B cell (primary cell): ENCODE measurements at regions not wholly inside any gene's neighbourhood (a gene's known extent, or its start where the extent isn't known, plus 50 kb on each side); places are given as distances from the start of the nearest gene placed in this dataset.

Experiments used
- ATAC-seq: fragments of 200-7000 bp; cut with Tn5 transposase; one replicate; pipeline ENCODE4 v1.10.0; 2021; ENCODE audit warnings: low read depth, mild to moderate bottlenecking, moderate number of reproducible peaks, moderate library complexity
- CTCF ChIA-PET: fragments of 350-600 bp; sonication (Branson Sonifier 250); formaldehyde crosslinking; loops from one replicate; lab custom pipeline; 2021; ENCODE audit warnings: antibody characterized with exemption, inconsistent platforms; lab: Charles Lee
- POLR2A ChIA-PET: fragments of 350-600 bp; sonication (Branson Sonifier 250); formaldehyde crosslinking; loops from one replicate; lab custom pipeline; 2021; ENCODE audit warnings: antibody characterized with exemption; lab: Charles Lee
- DNase-seq: peaks from one replicate; pipeline ENCODE4 v3.0.0; 2013
- H2AFZ ChIP-seq: 2 replicates; pipeline ENCODE4 v1.6.1; 2012; ENCODE audit warnings: mild to moderate bottlenecking, low read depth, low read length; ENCODE audit not compliant: insufficient read depth, poor library complexity, severe bottlenecking
- H3K27ac ChIP-seq, 2 donors: 1 replicate in 1 of 2; 2 replicates in 1 of 2; pipeline ENCODE4 v1.5.1; 2012 to 2013; ENCODE audit warnings: low read length in 2 of 2, mild to moderate bottlenecking in 2 of 2, moderate library complexity in 1 of 2
- H3K27me3 ChIP-seq, 4 experiments: fragments of 200-600 bp in 1 of 4; sonication (generic) in 1 of 4; replicated peaks in 1 of 4; 1 replicate in 2 of 4; 2 replicates in 2 of 4; pipeline versions ENCODE4 v1.6.1 to v1.7.0; 2013 to 2016; ENCODE audit warnings: low read length in 3 of 4, mild to moderate bottlenecking in 2 of 4, mixed read lengths in 1 of 4, moderate library complexity in 1 of 4; ENCODE audit not compliant: insufficient read depth in 4 of 4, control insufficient read depth in 3 of 4; ENCODE audit errors: control extremely low read depth in 1 of 4
- H3K36me3 ChIP-seq, 2 experiments: replicated peaks in 1 of 2; 1 replicate in 1 of 2; 2 replicates in 1 of 2; pipeline versions ENCODE4 v1.6.1 to v1.7.1; 2013; ENCODE audit warnings: low read length in 1 of 2; ENCODE audit not compliant: insufficient read depth in 2 of 2, control insufficient read depth in 1 of 2; ENCODE audit errors: control extremely low read depth in 1 of 2, extremely low read depth in 1 of 2
- H3K4me1 ChIP-seq, 2 donors: fragments of 200-600 bp in 1 of 2; sonication (generic) in 1 of 2; 1 replicate in 1 of 2; 2 replicates in 1 of 2; pipeline versions ENCODE4 v1.5.1 to v1.6.1; 2013 to 2017; ENCODE audit warnings: low read length in 2 of 2; ENCODE audit not compliant: control insufficient read depth in 2 of 2, insufficient read depth in 2 of 2
- H3K4me2 ChIP-seq: replicated peaks from 2 replicates; pipeline ENCODE3; 2012; ENCODE audit warnings: mild to moderate bottlenecking, low read depth, low read length; ENCODE audit not compliant: poor library complexity, severe bottlenecking
- H3K4me3 ChIP-seq, 5 experiments: fragments of 200-600 bp in 1 of 5; sonication (generic) in 1 of 5; 1 replicate in 3 of 5; 2 replicates in 2 of 5; pipeline versions ENCODE4 v1.5.1 to v1.7.0; 2011 to 2016; ENCODE audit warnings: low read length in 4 of 5, mild to moderate bottlenecking in 4 of 5, low read depth in 2 of 5, control low read depth in 1 of 5, moderate library complexity in 1 of 5; ENCODE audit not compliant: insufficient read depth in 1 of 5; ENCODE audit errors: control extremely low read depth in 1 of 5, extremely low read depth in 1 of 5
- H3K79me2 ChIP-seq: fragments of 200-600 bp; sonication (generic); one replicate; pipeline ENCODE4 v1.6.0; 2016; ENCODE audit warnings: low read length; ENCODE audit not compliant: control insufficient read depth, insufficient read depth
- H3K9ac ChIP-seq: fragments of 200-600 bp; sonication (generic); 2 replicates; pipeline ENCODE4 v1.6.1; 2017; ENCODE audit warnings: mild to moderate bottlenecking, low read length, moderate library complexity
- H3K9me3 ChIP-seq, 3 donors: one replicate each; pipeline versions ENCODE4 v1.6.1 to v1.7.1; 2013; ENCODE audit warnings: low read length in 2 of 3; ENCODE audit not compliant: control insufficient read depth in 2 of 3, insufficient read depth in 1 of 3; ENCODE audit errors: control extremely low read depth in 1 of 3
- H4K20me1 ChIP-seq: 2 replicates; pipeline ENCODE4 v1.6.0; 2012; ENCODE audit warnings: mild to moderate bottlenecking, low read length; ENCODE audit not compliant: insufficient read depth, control insufficient read depth, poor library complexity, severe bottlenecking
- H3K27ac Mint-ChIP-seq: one replicate; pipeline ENCODE4 v1.8.0; 2021; ENCODE audit warnings: mixed read lengths
- H3K27me3 Mint-ChIP-seq: one replicate; pipeline ENCODE4 v1.8.0; 2021; ENCODE audit warnings: mixed read lengths
- H3K4me1 Mint-ChIP-seq: one replicate; pipeline ENCODE4 v1.8.0; 2021; ENCODE audit warnings: mixed read lengths
- H3K4me3 Mint-ChIP-seq: one replicate; pipeline ENCODE4 v1.8.0; 2021; ENCODE audit warnings: mixed read lengths
- H3K9me3 Mint-ChIP-seq: one replicate; pipeline ENCODE4 v1.8.0; 2022; ENCODE audit warnings: mixed read lengths; ENCODE audit not compliant: insufficient read depth
- CTCF ChIP-seq: fragments of 200-600 bp; IDR thresholded peaks from one replicate; pipeline ENCODE4 v1.8.0; 2022; ENCODE audit warnings: antibody characterized with exemption, mild to moderate bottlenecking
- EZH2 ChIP-seq: IDR thresholded peaks from 2 replicates; pipeline ENCODE4 v1.6.1; 2012; ENCODE audit warnings: borderline replicate concordance, low read depth, mild to moderate bottlenecking, moderate library complexity, low read length; ENCODE audit not compliant: insufficient read depth, poor library complexity, severe bottlenecking
- WGBS: methylation state at CpG from one replicate; pipeline ENCODE4 v1.1.5; 2013; ENCODE audit warnings: missing lambda C conversion rate; ENCODE audit not compliant: insufficient coverage; 5-methylcytosine and 5-hydroxymethylcytosine counted together
- intact Hi-C: fragments of 100-400 bp; cut with micrococcal nuclease; formaldehyde crosslinking; loops from one replicate; pipeline ENCODE4 v1.10.0; 2022

- ATAC-seq = no peak
- WGBS = 87% methylated on average over 3 of the region's 4 CpGs
- H3K9ac ChIP-seq = no peak overlapping the region
Measured at GRCh38 chr15:39338251-39338650, 242.6 kb upstream of the THBS1 start.

More at GRCh38 chr15:39338251-39338650, 242.6 kb upstream of the THBS1 start:
- H3K4me1 Mint-ChIP-seq = no peaks in the 10 kb centered on the region
- H3K79me2 ChIP-seq = no peaks in the 10 kb centered on the region
- no peaks in the 10 kb centered on the region for H3K27me3 ChIP-seq
- no peak overlapping the region for H3K4me2 ChIP-seq
- no peak for DNase-seq
- TF ChIP-seq CTCF (no peak), EZH2 (no peak)
- H3K9me3 Mint-ChIP-seq = no peaks in the 10 kb centered on the region
- no peaks in the 10 kb centered on the region for H4K20me1 ChIP-seq
- no peak overlapping the region for H3K27ac Mint-ChIP-seq
- ChIA-PET POLR2A (no interaction called here), CTCF (no interaction called here)
- no peak overlapping the region for H2AFZ ChIP-seq
- no peaks in the 10 kb centered on the region for H3K4me1 ChIP-seq
- H3K4me3 Mint-ChIP-seq = no peak overlapping the region
- intact Hi-C loops = no loop called here
- no peaks in the 10 kb centered on the region for H3K9me3 ChIP-seq
- peaks cover 5% of the 10 kb centered on the region for H3K27me3 Mint-ChIP-seq
- no peaks in the 10 kb centered on the region for H3K36me3 ChIP-seq
- H3K27ac ChIP-seq = no peak overlapping the region
- no peak overlapping the region for H3K4me3 ChIP-seq
